ENCODE measurements at regions not wholly inside any gene's neighbourhood (a gene's known extent, or its start where the extent isn't known, plus 50 kb on each side); places are given as distances from the start of the nearest gene placed in this dataset.

DNA sequence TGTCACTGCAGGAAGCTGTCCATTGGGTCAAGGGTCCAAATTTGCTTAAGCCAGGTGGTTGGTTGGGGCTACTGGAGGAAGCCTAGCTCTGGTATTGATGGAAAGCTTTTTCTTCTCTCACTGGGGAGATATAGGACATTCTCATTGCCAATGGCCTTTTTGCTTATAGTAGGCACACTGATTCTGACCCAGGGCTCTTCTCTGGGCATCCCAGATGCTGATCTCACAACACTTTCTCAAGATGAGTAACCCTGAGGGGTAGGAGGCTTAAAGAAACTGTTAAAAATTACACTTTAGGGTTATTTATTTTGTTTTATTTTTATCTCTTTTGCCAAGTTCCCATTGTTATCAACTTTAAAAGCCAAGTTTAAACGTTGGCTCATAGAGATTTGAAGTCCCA, 337.8 kb downstream of the LRRC3B start:
- TF ChIP-seq, protein P1, sequence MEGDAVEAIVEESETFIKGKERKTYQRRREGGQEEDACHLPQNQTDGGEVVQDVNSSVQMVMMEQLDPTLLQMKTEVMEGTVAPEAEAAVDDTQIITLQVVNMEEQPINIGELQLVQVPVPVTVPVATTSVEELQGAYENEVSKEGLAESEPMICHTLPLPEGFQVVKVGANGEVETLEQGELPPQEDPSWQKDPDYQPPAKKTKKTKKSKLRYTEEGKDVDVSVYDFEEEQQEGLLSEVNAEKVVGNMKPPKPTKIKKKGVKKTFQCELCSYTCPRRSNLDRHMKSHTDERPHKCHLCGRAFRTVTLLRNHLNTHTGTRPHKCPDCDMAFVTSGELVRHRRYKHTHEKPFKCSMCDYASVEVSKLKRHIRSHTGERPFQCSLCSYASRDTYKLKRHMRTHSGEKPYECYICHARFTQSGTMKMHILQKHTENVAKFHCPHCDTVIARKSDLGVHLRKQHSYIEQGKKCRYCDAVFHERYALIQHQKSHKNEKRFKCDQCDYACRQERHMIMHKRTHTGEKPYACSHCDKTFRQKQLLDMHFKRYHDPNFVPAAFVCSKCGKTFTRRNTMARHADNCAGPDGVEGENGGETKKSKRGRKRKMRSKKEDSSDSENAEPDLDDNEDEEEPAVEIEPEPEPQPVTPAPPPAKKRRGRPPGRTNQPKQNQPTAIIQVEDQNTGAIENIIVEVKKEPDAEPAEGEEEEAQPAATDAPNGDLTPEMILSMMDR (IDR thresholded peaks at IDR 0.05 in 8 of 11, conservative IDR thresholded peaks at IDR 0.05 in 3 of 11): no peak
- TF ChIP-seq POLR2A (IDR thresholded peaks at IDR 0.05): no peak
